H9 (cell line): ENCODE measurements at regions not wholly inside any gene's neighbourhood (a gene's known extent, or its start where the extent isn't known, plus 50 kb on each side); places are given as distances from the start of the nearest gene placed in this dataset.

Experiments
- DNase-seq: peaks from one replicate; pipeline ENCODE4 v3.0.0-alpha.2; 2017
- H2AFZ ChIP-seq: one replicate; pipeline ENCODE4 v1.6.1; 2013; ENCODE audit warnings: mild to moderate bottlenecking, low read length, control low read depth, moderate library complexity
- H2AK5ac ChIP-seq: 2 replicates; pipeline ENCODE4 v1.6.1; 2013; ENCODE audit warnings: low read length, control low read depth, mixed read lengths; ENCODE audit not compliant: insufficient read length
- H2BK120ac ChIP-seq: one replicate; pipeline ENCODE4 v1.6.1; 2013; ENCODE audit warnings: low read depth, mild to moderate bottlenecking, low read length, control low read depth, inconsistent platforms; ENCODE audit not compliant: poor library complexity, severe bottlenecking
- H2BK12ac ChIP-seq: 2 replicates; pipeline ENCODE4 v1.6.1; 2013; ENCODE audit warnings: low read length, control low read depth, mixed read lengths, low read depth; ENCODE audit not compliant: insufficient read length
- H2BK15ac ChIP-seq: 2 replicates; pipeline ENCODE4 v1.6.1; 2013; ENCODE audit warnings: low read depth, low read length, control low read depth
- H2BK20ac ChIP-seq: one replicate; pipeline ENCODE4 v1.6.1; 2013; ENCODE audit warnings: low read depth, mild to moderate bottlenecking, low read length, control low read depth, inconsistent platforms; ENCODE audit not compliant: poor library complexity, severe bottlenecking
- H2BK5ac ChIP-seq: 2 replicates; pipeline ENCODE4 v1.6.1; 2013; ENCODE audit warnings: low read length, control low read depth, mixed read lengths; ENCODE audit not compliant: insufficient read length
- H3K14ac ChIP-seq: 2 replicates; pipeline ENCODE4 v1.6.1; 2013; ENCODE audit warnings: low read length, control low read depth; ENCODE audit not compliant: insufficient read depth
- H3K18ac ChIP-seq: 2 replicates; pipeline ENCODE4 v1.6.1; 2013; ENCODE audit warnings: low read depth, mild to moderate bottlenecking, mixed read lengths, low read length, control low read depth; ENCODE audit not compliant: insufficient read length
- H3K23ac ChIP-seq: 2 replicates; pipeline ENCODE4 v1.6.1; 2013; ENCODE audit warnings: low read length, control low read depth, mixed read lengths, low read depth; ENCODE audit not compliant: insufficient read length
- H3K23me2 ChIP-seq: 2 replicates; pipeline ENCODE4 v1.6.1; 2013; ENCODE audit warnings: low read depth, mild to moderate bottlenecking, mixed read lengths, low read length, control low read depth; ENCODE audit not compliant: insufficient read length, poor library complexity, severe bottlenecking
- H3K27ac ChIP-seq: 2 replicates; pipeline ENCODE4 v1.5.1; 2013; ENCODE audit warnings: low read length, control low read depth, mixed read lengths, low read depth; ENCODE audit not compliant: insufficient read length
- H3K27me3 ChIP-seq: 2 replicates; pipeline ENCODE4 v1.6.1; 2013; ENCODE audit warnings: low read length, control low read depth, inconsistent platforms; ENCODE audit not compliant: insufficient read depth
- H3K4ac ChIP-seq: 2 replicates; pipeline ENCODE4 v1.6.1; 2013; ENCODE audit warnings: low read depth, mild to moderate bottlenecking, control low read depth, inconsistent platforms, low read length, moderate library complexity
- H3K4me1 ChIP-seq: 2 replicates; pipeline ENCODE4 v1.6.1; 2013; ENCODE audit warnings: low read length, control low read depth, inconsistent platforms; ENCODE audit not compliant: insufficient read depth
- H3K4me2 ChIP-seq: 2 replicates; pipeline ENCODE4 v1.6.1; 2013; ENCODE audit warnings: low read length, control low read depth, mixed read lengths; ENCODE audit not compliant: insufficient read length, insufficient read depth
- H3K56ac ChIP-seq: 2 replicates; pipeline ENCODE4 v1.6.1; 2013; ENCODE audit warnings: low read depth, mild to moderate bottlenecking, mixed read lengths, low read length, control low read depth; ENCODE audit not compliant: insufficient read length
- H3K79me1 ChIP-seq: 2 replicates; pipeline ENCODE4 v1.6.1; 2013; ENCODE audit warnings: low read depth, mild to moderate bottlenecking, moderate library complexity, low read length, control low read depth, inconsistent platforms; ENCODE audit not compliant: insufficient read depth, poor library complexity, severe bottlenecking
- H3K79me2 ChIP-seq: 2 replicates; pipeline ENCODE4 v1.6.1; 2013; ENCODE audit warnings: low read length, control low read depth, inconsistent platforms; ENCODE audit not compliant: insufficient read depth
- H3K9ac ChIP-seq: 2 replicates; pipeline ENCODE4 v1.6.1; 2013; ENCODE audit warnings: low read length, control low read depth, mixed read lengths; ENCODE audit not compliant: insufficient read length; ENCODE audit errors: extremely low read depth
- H3K9me3 ChIP-seq: one replicate; pipeline ENCODE4 v1.6.1; 2013; ENCODE audit warnings: low read depth, low read length, inconsistent platforms; ENCODE audit not compliant: control insufficient read depth
- H3T11ph ChIP-seq: one replicate; pipeline ENCODE4 v1.6.1; 2013; ENCODE audit warnings: mild to moderate bottlenecking, low read length, control low read depth, inconsistent platforms
- H4K20me1 ChIP-seq: one replicate; pipeline ENCODE4 v1.6.1; 2013; ENCODE audit not compliant: control insufficient read depth, insufficient read length, insufficient read depth
- H4K5ac ChIP-seq: 2 replicates; pipeline ENCODE4 v1.6.1; 2013; ENCODE audit warnings: low read depth, mild to moderate bottlenecking, mixed read lengths, low read length, control low read depth; ENCODE audit not compliant: insufficient read length
- H4K8ac ChIP-seq: replicated peaks from 2 replicates; pipeline ENCODE4 v1.6.1; 2013; ENCODE audit warnings: low read length, control low read depth, mixed read lengths, low read depth; ENCODE audit not compliant: insufficient read length
- H4K91ac ChIP-seq: 2 replicates; pipeline ENCODE4 v1.6.1; 2013; ENCODE audit warnings: low read depth, mild to moderate bottlenecking, moderate library complexity, mixed read lengths, low read length, control low read depth; ENCODE audit not compliant: insufficient read length
- H3K27ac Mint-ChIP-seq, 3 experiments: 2 replicates in 2 of 3; 3 replicates in 1 of 3; pipeline ENCODE4 v1.8.0; 2020 to 2021; ENCODE audit warnings: mixed read lengths in 3 of 3, mild to moderate bottlenecking in 1 of 3, moderate library complexity in 1 of 3
- H3K27me3 Mint-ChIP-seq: 2 replicates; pipeline ENCODE4 v1.8.0; 2021; ENCODE audit warnings: low read depth, mild to moderate bottlenecking, moderate library complexity, mixed read lengths
- H3K36me3 Mint-ChIP-seq, 3 experiments: 2 replicates in 2 of 3; 3 replicates in 1 of 3; pipeline ENCODE4 v1.8.0; 2020 to 2021; ENCODE audit warnings: low read depth in 3 of 3, mixed read lengths in 3 of 3; ENCODE audit not compliant: insufficient read depth in 1 of 3
- H3K4me1 Mint-ChIP-seq, 2 experiments: 2 replicates each; pipeline ENCODE4 v1.8.0; 2020; ENCODE audit warnings: mixed read lengths in 2 of 2
- H3K4me3 Mint-ChIP-seq, 2 experiments: 2 replicates in 1 of 2; 3 replicates in 1 of 2; pipeline ENCODE4 v1.8.0; 2020 to 2021; ENCODE audit warnings: mild to moderate bottlenecking in 2 of 2, mixed read lengths in 2 of 2, moderate library complexity in 1 of 2
- H3K9me3 Mint-ChIP-seq, 2 experiments: 2 replicates in 1 of 2; 3 replicates in 1 of 2; pipeline ENCODE4 v1.8.0; 2020; ENCODE audit warnings: mild to moderate bottlenecking in 2 of 2, mixed read lengths in 2 of 2, moderate library complexity in 1 of 2
- WGBS: extraction: QIAGEN DNeasy Blood & Tissue Kit; methylation state at CpG from one replicate; pipeline ENCODE4 v1.1.7; 2013; ENCODE audit warnings: missing lambda C conversion rate, low lambda C conversion rate, mixed read lengths; ENCODE audit not compliant: insufficient read length; ENCODE audit errors: extremely low coverage; 5-methylcytosine and 5-hydroxymethylcytosine counted together
- TF ChIP-seq, protein P1 (sequence below): fragments of 200-600 bp; sonication (generic); conservative IDR thresholded peaks from 3 replicates; pipeline ENCODE4 v1.8.0; 2021; ENCODE audit warnings: antibody characterized with exemption, mild to moderate bottlenecking

DNA sequence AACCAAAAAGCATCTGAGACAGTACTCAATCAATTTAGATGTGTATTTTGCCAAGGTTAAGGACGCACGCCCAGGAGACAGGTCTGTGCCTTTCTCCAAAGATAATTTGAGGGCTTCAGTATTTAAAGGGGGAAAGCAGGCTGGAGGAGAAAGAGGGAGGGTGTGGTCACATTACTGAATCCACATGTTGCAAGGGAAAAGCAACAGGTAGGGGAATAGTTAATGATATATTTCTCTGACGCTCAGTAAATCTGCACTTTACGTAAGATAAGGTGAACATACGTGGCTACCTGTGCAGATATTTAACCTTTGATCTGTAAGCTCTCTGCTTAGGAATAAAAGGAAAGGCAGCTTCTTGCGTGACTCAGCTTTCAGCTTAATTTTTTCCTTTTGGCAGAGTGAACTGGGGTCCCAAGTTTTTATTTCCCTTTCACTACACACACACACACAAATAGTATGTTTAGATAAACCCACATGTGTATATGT is 443.4 kb downstream of the NTRK2 start:
- H3K4me2 ChIP-seq = no peak overlapping the region
- no peak overlapping the region for H4K5ac ChIP-seq
- H3K9ac ChIP-seq = no peak overlapping the region
- no peak overlapping the region for H3K14ac ChIP-seq
- Mint-ChIP-seq H3K27me3 (no peaks in the 10 kb centered on the region), H3K9me3 (no peaks in the 10 kb centered on the region), H3K4me1 (peaks cover 0 to 2% of the 10 kb centered on the region in 2 experiments; a peak in 2 of 4 replicates), H3K36me3 (no peaks in the 10 kb centered on the region), H3K4me3 (no peak overlapping the region), H3K27ac (no peak overlapping the region)
- H3T11ph ChIP-seq = no peak overlapping the region
- no peak overlapping the region for H2BK120ac ChIP-seq
- H4K20me1 ChIP-seq = no peaks in the 10 kb centered on the region
- H2BK20ac ChIP-seq = no peak overlapping the region
- TF ChIP-seq, protein P1, sequence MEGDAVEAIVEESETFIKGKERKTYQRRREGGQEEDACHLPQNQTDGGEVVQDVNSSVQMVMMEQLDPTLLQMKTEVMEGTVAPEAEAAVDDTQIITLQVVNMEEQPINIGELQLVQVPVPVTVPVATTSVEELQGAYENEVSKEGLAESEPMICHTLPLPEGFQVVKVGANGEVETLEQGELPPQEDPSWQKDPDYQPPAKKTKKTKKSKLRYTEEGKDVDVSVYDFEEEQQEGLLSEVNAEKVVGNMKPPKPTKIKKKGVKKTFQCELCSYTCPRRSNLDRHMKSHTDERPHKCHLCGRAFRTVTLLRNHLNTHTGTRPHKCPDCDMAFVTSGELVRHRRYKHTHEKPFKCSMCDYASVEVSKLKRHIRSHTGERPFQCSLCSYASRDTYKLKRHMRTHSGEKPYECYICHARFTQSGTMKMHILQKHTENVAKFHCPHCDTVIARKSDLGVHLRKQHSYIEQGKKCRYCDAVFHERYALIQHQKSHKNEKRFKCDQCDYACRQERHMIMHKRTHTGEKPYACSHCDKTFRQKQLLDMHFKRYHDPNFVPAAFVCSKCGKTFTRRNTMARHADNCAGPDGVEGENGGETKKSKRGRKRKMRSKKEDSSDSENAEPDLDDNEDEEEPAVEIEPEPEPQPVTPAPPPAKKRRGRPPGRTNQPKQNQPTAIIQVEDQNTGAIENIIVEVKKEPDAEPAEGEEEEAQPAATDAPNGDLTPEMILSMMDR = no peak
- no peaks in the 10 kb centered on the region for H3K79me2 ChIP-seq
- H2BK12ac ChIP-seq = no peak overlapping the region
- H3K27ac ChIP-seq = no peak overlapping the region
- no peaks in the 10 kb centered on the region for H3K9me3 ChIP-seq
- no peak overlapping the region for H2BK15ac ChIP-seq
- H3K27me3 ChIP-seq = no peaks in the 10 kb centered on the region
- WGBS = no CpG with 5 or more reads among the region's 6 CpGs
- H3K4ac ChIP-seq = no peak overlapping the region
- no peak overlapping the region for H4K91ac ChIP-seq
- H2AFZ ChIP-seq = no peak overlapping the region
- H3K56ac ChIP-seq = no peak overlapping the region
- H3K79me1 ChIP-seq = no peaks in the 10 kb centered on the region
- H2BK5ac ChIP-seq = no peak overlapping the region
- no peaks in the 10 kb centered on the region for H3K23me2 ChIP-seq
- no peak overlapping the region for H3K23ac ChIP-seq
- DNase-seq = no peak
- H4K8ac ChIP-seq = no peak overlapping the region
- no peaks in the 10 kb centered on the region for H3K4me1 ChIP-seq
- H2AK5ac ChIP-seq = no peak overlapping the region
- no peak overlapping the region for H3K18ac ChIP-seq
